SU-DHL-6 (cell line): ENCODE measurements at regions not wholly inside any gene's neighbourhood (a gene's known extent, or its start where the extent isn't known, plus 50 kb on each side); places are given as distances from the start of the nearest gene placed in this dataset.

Experiments used
- H2AFZ ChIP-seq: fragments of 200-600 bp; sonication (generic); 2 replicates; pipeline ENCODE4 v1.6.1; 2014; ENCODE audit warnings: low read depth, mild to moderate bottlenecking, moderate library complexity, mixed read lengths, antibody characterized with exemption, low read length; ENCODE audit not compliant: severe bottlenecking
- H3F3A ChIP-seq: fragments of 200-600 bp; shearing (Covaris generic); 2 replicates; pipeline ENCODE4 v1.6.0; 2016; ENCODE audit warnings: antibody characterized with exemption, mild to moderate bottlenecking; ENCODE audit not compliant: insufficient read depth
- H3K27ac ChIP-seq: fragments of 200-600 bp; sonication (generic); 2 replicates; pipeline ENCODE4 v1.5.1; 2016; ENCODE audit warnings: low read depth, mild to moderate bottlenecking, low read length, moderate library complexity, mixed read lengths
- H3K27me3 ChIP-seq: fragments of 200-600 bp; sonication (generic), shearing (Covaris generic); 2 replicates; pipeline ENCODE4 v1.6.0; 2014; ENCODE audit warnings: mild to moderate bottlenecking, low read length
- H3K36me3 ChIP-seq: fragments of 200-600 bp; sonication (generic); 2 replicates; pipeline ENCODE4 v1.6.1; 2014; ENCODE audit warnings: mild to moderate bottlenecking, low read length, mixed read lengths
- H3K4me2 ChIP-seq: fragments of 300-600, 200-600 bp; shearing (Covaris generic), sonication (generic); 2 replicates; pipeline ENCODE4 v1.6.0; 2014; ENCODE audit warnings: low read length, low read depth, mild to moderate bottlenecking; ENCODE audit not compliant: poor library complexity, severe bottlenecking
- H3K4me3 ChIP-seq: fragments of 200-600 bp; sonication (generic); 2 replicates; pipeline ENCODE4 v1.5.1; 2014; ENCODE audit warnings: antibody characterized with exemption, low read length, mild to moderate bottlenecking, mixed read lengths; ENCODE audit not compliant: insufficient read depth, poor library complexity, severe bottlenecking
- H3K79me2 ChIP-seq: fragments of 200-600 bp; sonication (generic); 2 replicates; pipeline ENCODE4 v1.6.1; 2014; ENCODE audit warnings: mild to moderate bottlenecking, low read length, moderate library complexity; ENCODE audit not compliant: insufficient read depth
- H3K9ac ChIP-seq: fragments of 200-600 bp; sonication (generic); 2 replicates; pipeline ENCODE4 v1.7.0; 2014; ENCODE audit warnings: mild to moderate bottlenecking, low read length
- H3K9me2 ChIP-seq: fragments of 200-600 bp; sonication (generic); replicated peaks from 2 replicates; pipeline ENCODE4 v1.6.1; 2014; ENCODE audit warnings: low read length; ENCODE audit not compliant: insufficient read depth
- H3K9me3 ChIP-seq: fragments of 200-600 bp; sonication (generic); 2 replicates; pipeline ENCODE4 v1.6.1; 2014; ENCODE audit warnings: low read length, mixed read lengths; ENCODE audit not compliant: insufficient read depth
- H4K20me1 ChIP-seq: fragments of 200-600 bp; sonication (generic); 2 replicates; pipeline ENCODE4 v1.6.1; 2014; ENCODE audit warnings: low read depth, mild to moderate bottlenecking, antibody characterized with exemption, low read length, moderate library complexity, mixed read lengths
- CTCF ChIP-seq: fragments of 200-600 bp; sonication (generic); IDR thresholded peaks from one replicate; pipeline ENCODE4 v1.5.1; 2017; ENCODE audit warnings: antibody characterized with exemption, mild to moderate bottlenecking, low read length, moderate library complexity; ENCODE audit not compliant: insufficient read depth, poor library complexity, severe bottlenecking
- EZH2phosphoT487 ChIP-seq: fragments of 200-600 bp; sonication (generic), shearing (Covaris generic); conservative IDR thresholded peaks from 2 replicates; pipeline ENCODE4 v1.6.1; 2018; ENCODE audit warnings: mild to moderate bottlenecking, antibody characterized with exemption, low read length, moderate library complexity, mixed read lengths

DNA sequence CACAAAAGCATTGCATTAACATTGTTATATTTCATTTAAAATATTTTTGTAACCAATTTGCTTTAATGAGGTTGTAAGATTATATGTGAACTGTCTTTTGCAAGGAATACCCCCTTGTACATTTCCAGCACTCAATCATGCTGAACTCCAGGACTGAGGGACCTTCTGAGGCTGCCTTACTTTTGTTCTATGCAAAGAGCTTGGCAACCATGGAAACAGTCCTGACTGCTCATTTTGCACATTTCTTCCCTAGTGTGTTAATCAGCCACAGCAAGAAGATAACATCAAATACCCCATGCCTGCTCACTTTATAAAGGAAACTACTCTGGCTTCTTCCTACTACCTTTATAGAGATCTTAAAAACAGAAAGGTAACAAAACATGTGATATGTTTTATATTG, 355.6 kb upstream of the IZUMO3 start:
- no peak for TF ChIP-seq CTCF
- Histone ChIP-seq H3K9ac (no peak overlapping the region), H2AFZ (no peak overlapping the region), H3K79me2 (no peaks in the 10 kb centered on the region), H3F3A (no peaks in the 10 kb centered on the region), H3K27ac (no peak overlapping the region), H3K27me3 (no peaks in the 10 kb centered on the region), H3K9me3 (no peaks in the 10 kb centered on the region), H3K4me3 (no peak overlapping the region), H3K9me2 (no peaks in the 10 kb centered on the region), H3K4me2 (no peak overlapping the region), H4K20me1 (no peaks in the 10 kb centered on the region), H3K36me3 (no peaks in the 10 kb centered on the region)

- H2AFZ ChIP-seq: no peak overlapping the region
- H3K36me3 ChIP-seq: no peaks in the 10 kb centered on the region
- no peaks in the 10 kb centered on the region for H3K9me2 ChIP-seq
- no peak overlapping the region for H3K9ac ChIP-seq
- TF ChIP-seq EZH2phosphoT487 (no peak), CTCF (no peak)
- no peak overlapping the region for H3K27ac ChIP-seq
- H4K20me1 ChIP-seq: no peaks in the 10 kb centered on the region
- H3K27me3 ChIP-seq: no peaks in the 10 kb centered on the region
- H3K4me2 ChIP-seq: no peak overlapping the region
- no peaks in the 10 kb centered on the region for H3K79me2 ChIP-seq
- no peak overlapping the region for H3K4me3 ChIP-seq
- H3K9me3 ChIP-seq: no peaks in the 10 kb centered on the region
- H3F3A ChIP-seq: no peaks in the 10 kb centered on the region
Observed at GRCh38 chr9:24900179-24900578, 354.5 kb upstream of the IZUMO3 start.

DNA sequence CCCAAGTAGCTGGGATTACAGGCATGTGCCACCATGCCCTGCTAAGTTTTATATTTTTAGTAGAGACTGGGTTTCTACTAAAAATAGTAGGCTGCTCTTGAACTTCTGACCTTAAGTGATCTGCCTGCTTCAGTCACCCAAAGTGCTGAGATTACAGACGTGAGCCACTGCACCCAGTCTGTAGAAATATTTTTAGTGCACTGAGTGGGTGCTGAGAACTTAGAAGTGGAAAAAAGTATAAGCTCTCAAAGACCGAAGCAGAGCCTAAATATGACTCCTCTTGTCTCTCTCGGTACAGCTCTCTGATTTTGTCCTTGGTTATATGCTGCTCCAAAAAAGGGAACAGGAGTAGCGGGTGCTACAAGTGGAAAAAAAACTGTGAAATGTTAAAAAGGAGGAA, 353.8 kb upstream of the IZUMO3 start:
- Histone ChIP-seq H3K27ac (no peak overlapping the region), H2AFZ (no peak overlapping the region), H3F3A (no peaks in the 10 kb centered on the region), H3K27me3 (no peaks in the 10 kb centered on the region), H3K36me3 (no peaks in the 10 kb centered on the region), H3K9ac (no peak overlapping the region), H3K9me3 (no peaks in the 10 kb centered on the region), H3K4me2 (no peak overlapping the region), H3K9me2 (no peaks in the 10 kb centered on the region), H3K4me3 (no peak overlapping the region), H4K20me1 (no peaks in the 10 kb centered on the region), H3K79me2 (no peaks in the 10 kb centered on the region)
- no peak for TF ChIP-seq CTCF
- no peak for TF ChIP-seq EZH2phosphoT487

DNA sequence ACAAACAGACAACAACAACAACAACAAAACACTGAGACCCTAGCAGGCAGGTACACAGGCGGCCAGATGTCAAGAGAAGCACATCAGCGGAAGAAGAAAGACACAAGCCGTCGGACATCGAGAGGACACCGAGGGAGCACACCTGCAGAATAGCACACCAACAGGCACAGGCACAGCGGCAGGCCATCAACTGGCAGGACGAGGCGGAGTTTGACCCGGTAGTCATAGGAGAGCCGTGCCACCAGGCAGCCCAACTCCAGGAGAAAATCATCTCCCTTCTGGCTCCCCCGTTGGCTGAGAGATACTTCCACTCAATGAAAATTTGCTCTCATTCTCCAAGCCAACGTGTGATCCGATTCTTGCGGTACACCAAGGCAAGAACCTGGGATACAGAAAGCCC, 352.1 kb upstream of the IZUMO3 start:
- Histone ChIP-seq H3K79me2 (no peaks in the 10 kb centered on the region), H3K9me2 (no peaks in the 10 kb centered on the region), H3F3A (no peaks in the 10 kb centered on the region), H3K4me2 (no peak overlapping the region), H2AFZ (no peak overlapping the region), H3K36me3 (no peaks in the 10 kb centered on the region), H3K27ac (no peak overlapping the region), H3K4me3 (no peak overlapping the region), H3K9me3 (no peaks in the 10 kb centered on the region), H3K9ac (no peak overlapping the region), H3K27me3 (no peaks in the 10 kb centered on the region), H4K20me1 (no peaks in the 10 kb centered on the region)
- TF ChIP-seq CTCF: no peak
- no peak for TF ChIP-seq EZH2phosphoT487
